Astrocyte (in vitro differentiated cells and primary cell): ENCODE measurements at regions not wholly inside any gene's neighbourhood (a gene's known extent, or its start where the extent isn't known, plus 50 kb on each side); places are given as distances from the start of the nearest gene placed in this dataset.

Source experiments
- DNase-seq: peaks from one replicate; pipeline ENCODE4 v3.0.0-alpha.2; 2010; ENCODE audit warnings: low read depth
- FAIRE-seq: peaks from 2 replicates; lab custom pipeline; 2011; peaks lifted over from hg19 to GRCh38; lab: Jason Lieb, UNC
- H2AFZ ChIP-seq: 2 replicates; pipeline ENCODE4 v1.6.0; 2012; ENCODE audit warnings: low read depth, low read length, inconsistent platforms
- H3K27ac ChIP-seq: 2 replicates; pipeline ENCODE4 v1.5.1; 2011; ENCODE audit warnings: low read depth, low read length, inconsistent platforms
- H3K27me3 ChIP-seq: 2 replicates; pipeline ENCODE4 v1.6.0; 2011; ENCODE audit warnings: low read length, inconsistent platforms; ENCODE audit not compliant: insufficient read depth
- H3K36me3 ChIP-seq: 2 replicates; pipeline ENCODE4 v1.5.1; 2011; ENCODE audit warnings: low read length, inconsistent platforms; ENCODE audit not compliant: insufficient read depth
- H3K4me1 ChIP-seq: 2 replicates; pipeline ENCODE4 v1.5.1; 2011; ENCODE audit warnings: low read length, inconsistent platforms; ENCODE audit not compliant: insufficient read depth
- H3K4me2 ChIP-seq: 2 replicates; pipeline ENCODE4 v1.6.0; 2012; ENCODE audit warnings: low read length, inconsistent platforms
- H3K4me3 ChIP-seq: 2 replicates; pipeline ENCODE4 v1.5.1; 2011; ENCODE audit warnings: low read depth, mild to moderate bottlenecking, low read length, inconsistent platforms; ENCODE audit not compliant: insufficient read depth
- H3K79me2 ChIP-seq: 2 replicates; pipeline ENCODE4 v1.6.0; 2012; ENCODE audit warnings: mild to moderate bottlenecking, low read length, inconsistent platforms; ENCODE audit not compliant: insufficient read depth
- H3K9ac ChIP-seq: 2 replicates; pipeline ENCODE4 v1.6.0; 2012; ENCODE audit warnings: mild to moderate bottlenecking, low read length, inconsistent platforms
- H3K9me3 ChIP-seq: 2 replicates; pipeline ENCODE4 v1.5.1; 2012; ENCODE audit warnings: low read depth, mild to moderate bottlenecking, low read length, inconsistent platforms; ENCODE audit not compliant: insufficient read depth
- H4K20me1 ChIP-seq: 2 replicates; pipeline ENCODE4 v1.6.0; 2012; ENCODE audit warnings: low read length, inconsistent platforms; ENCODE audit not compliant: insufficient read depth
- H3K27ac Mint-ChIP-seq: one replicate; pipeline ENCODE4 v1.8.0; 2021; ENCODE audit warnings: mild to moderate bottlenecking, mixed read lengths; ENCODE audit not compliant: unreplicated experiment
- H3K27me3 Mint-ChIP-seq: one replicate; pipeline ENCODE4 v1.8.0; 2021; ENCODE audit warnings: low read depth, mixed read lengths; ENCODE audit not compliant: unreplicated experiment
- H3K36me3 Mint-ChIP-seq: one replicate; pipeline ENCODE4 v1.8.0; 2021; ENCODE audit warnings: low read depth, mixed read lengths; ENCODE audit not compliant: unreplicated experiment
- H3K4me1 Mint-ChIP-seq: one replicate; pipeline ENCODE4 v1.8.0; 2021; ENCODE audit warnings: low read depth, mixed read lengths; ENCODE audit not compliant: unreplicated experiment
- H3K4me3 Mint-ChIP-seq: one replicate; pipeline ENCODE4 v1.8.0; 2021; ENCODE audit warnings: mild to moderate bottlenecking, moderate library complexity, mixed read lengths; ENCODE audit not compliant: unreplicated experiment
- H3K9me3 Mint-ChIP-seq: one replicate; pipeline ENCODE4 v1.8.0; 2021; ENCODE audit warnings: mild to moderate bottlenecking, mixed read lengths; ENCODE audit not compliant: unreplicated experiment
- CTCF ChIP-seq: IDR thresholded peaks from 2 replicates; pipeline ENCODE4 v1.5.1; 2011; ENCODE audit warnings: low read depth, mild to moderate bottlenecking, inconsistent platforms, low read length, moderate library complexity; ENCODE audit not compliant: insufficient read depth
- EZH2 ChIP-seq: IDR thresholded peaks from 2 replicates; pipeline ENCODE4 v1.6.1; 2012; ENCODE audit warnings: mild to moderate bottlenecking, low read length, inconsistent platforms; ENCODE audit not compliant: insufficient read depth

GRCh38 chr18:34562252-34562870 is 147.7 kb upstream of the DTNA start:
- TF ChIP-seq EZH2 (no peak), CTCF (no peak)
- Histone ChIP-seq H3K4me2 (no peak overlapping the region), H3K9me3 (no peaks in the 10 kb centered on the region), H3K4me1 (no peaks in the 10 kb centered on the region), H2AFZ (no peak overlapping the region), H4K20me1 (no peaks in the 10 kb centered on the region), H3K79me2 (no peaks in the 10 kb centered on the region), H3K36me3 (no peaks in the 10 kb centered on the region), H3K27me3 (no peaks in the 10 kb centered on the region), H3K9ac (no peak overlapping the region), H3K27ac (no peak overlapping the region), H3K4me3 (no peak overlapping the region)
- FAIRE-seq (no peak), DNase-seq (no peak)
- no peak overlapping the region for H3K27ac Mint-ChIP-seq
- no peaks in the 10 kb centered on the region for H3K9me3 Mint-ChIP-seq
- H3K27me3 Mint-ChIP-seq = no peaks in the 10 kb centered on the region
- no peak overlapping the region for H3K4me3 Mint-ChIP-seq
- H3K36me3 Mint-ChIP-seq = no peaks in the 10 kb centered on the region
- H3K4me1 Mint-ChIP-seq = peaks cover 10% of the 10 kb centered on the region

- Mint-ChIP-seq H3K9me3 (no peaks in the 10 kb centered on the region), H3K27ac (no peak overlapping the region), H3K4me1 (peaks cover 9% of the 10 kb centered on the region), H3K36me3 (no peaks in the 10 kb centered on the region), H3K27me3 (no peaks in the 10 kb centered on the region), H3K4me3 (no peak overlapping the region)
- Histone ChIP-seq H3K4me2 (no peak overlapping the region), H3K9me3 (no peaks in the 10 kb centered on the region), H2AFZ (no peak overlapping the region), H3K27ac (no peak overlapping the region), H3K9ac (no peak overlapping the region), H3K4me3 (no peak overlapping the region), H4K20me1 (no peaks in the 10 kb centered on the region), H3K79me2 (no peaks in the 10 kb centered on the region), H3K4me1 (no peaks in the 10 kb centered on the region), H3K36me3 (no peaks in the 10 kb centered on the region), H3K27me3 (no peaks in the 10 kb centered on the region)
- FAIRE-seq (no peak), DNase-seq (no peak)
- TF ChIP-seq CTCF (no peak), EZH2 (no peak)
These were observed 142.2 kb upstream of the DTNA start for GRCh38 chr18:34567857-34568256.

- H3K36me3 ChIP-seq = no peaks in the 10 kb centered on the region
- Mint-ChIP-seq H3K27ac (no peak overlapping the region), H3K4me3 (no peak overlapping the region), H3K36me3 (peaks cover 4% of the 10 kb centered on the region), H3K9me3 (peaks cover 2% of the 10 kb centered on the region), H3K4me1 (no peaks in the 10 kb centered on the region), H3K27me3 (no peaks in the 10 kb centered on the region)
- no peaks in the 10 kb centered on the region for H4K20me1 ChIP-seq
- H3K4me1 ChIP-seq = no peaks in the 10 kb centered on the region
- no peak overlapping the region for H3K27ac ChIP-seq
- TF ChIP-seq EZH2 (no peak), CTCF (no peak)
- H2AFZ ChIP-seq = no peak overlapping the region
- FAIRE-seq = no peak
- no peaks in the 10 kb centered on the region for H3K79me2 ChIP-seq
- no peak for DNase-seq
- H3K4me3 ChIP-seq = no peak overlapping the region
- H3K9me3 ChIP-seq = no peaks in the 10 kb centered on the region
- no peaks in the 10 kb centered on the region for H3K27me3 ChIP-seq
- H3K4me2 ChIP-seq = no peak overlapping the region
- H3K9ac ChIP-seq = no peak overlapping the region
These were observed 133.5 kb upstream of the DTNA start for GRCh38 chr18:34576622-34577021.
